Neuronal stem cell (in vitro differentiated cells): ENCODE measurements at regions not wholly inside any gene's neighbourhood (a gene's known extent, or its start where the extent isn't known, plus 50 kb on each side); places are given as distances from the start of the nearest gene placed in this dataset.

ENCODE experiments used
- DNase-seq: peaks from one replicate; pipeline ENCODE4 v3.0.0-alpha.2; 2013; ENCODE audit warnings: low spot score
- H2AFZ ChIP-seq: one replicate; pipeline ENCODE4 v1.6.1; 2013; ENCODE audit warnings: mild to moderate bottlenecking, low read length, inconsistent platforms
- H2AK5ac ChIP-seq: 2 replicates; pipeline ENCODE4 v1.6.1; 2013; ENCODE audit warnings: low read depth, mild to moderate bottlenecking, inconsistent platforms, low read length, moderate library complexity, mixed read lengths
- H2BK120ac ChIP-seq: 2 replicates; pipeline ENCODE4 v1.6.1; 2013; ENCODE audit warnings: low read depth, mild to moderate bottlenecking, inconsistent platforms, low read length, moderate library complexity, mixed read lengths
- H2BK12ac ChIP-seq: one replicate; pipeline ENCODE4 v1.6.1; 2013; ENCODE audit warnings: low read length, inconsistent platforms
- H2BK15ac ChIP-seq: 2 replicates; pipeline ENCODE4 v1.6.1; 2013; ENCODE audit warnings: mild to moderate bottlenecking, low read length, inconsistent platforms, mixed read lengths
- H2BK5ac ChIP-seq: one replicate; pipeline ENCODE4 v1.6.1; 2013; ENCODE audit warnings: inconsistent platforms, mild to moderate bottlenecking, low read length, moderate library complexity
- H3K14ac ChIP-seq: one replicate; pipeline ENCODE4 v1.6.1; 2013; ENCODE audit warnings: low read length, inconsistent platforms
- H3K18ac ChIP-seq: 2 replicates; pipeline ENCODE4 v1.6.1; 2013; ENCODE audit warnings: low read length, inconsistent platforms
- H3K23ac ChIP-seq: 2 replicates; pipeline ENCODE4 v1.6.1; 2013; ENCODE audit warnings: low read depth, mild to moderate bottlenecking, mixed read lengths, low read length, inconsistent platforms; ENCODE audit not compliant: poor library complexity
- H3K27ac ChIP-seq: replicated peaks from 3 replicates; pipeline ENCODE4 v1.5.1; 2013; ENCODE audit warnings: low read length, inconsistent platforms
- H3K27me3 ChIP-seq, 3 experiments: 2 replicates each; pipeline ENCODE4 v1.6.1; 2013; ENCODE audit warnings: low read length in 3 of 3, mild to moderate bottlenecking in 2 of 3, inconsistent platforms in 1 of 3, low read depth in 1 of 3, mixed read lengths in 1 of 3, moderate library complexity in 1 of 3; ENCODE audit not compliant: control insufficient read depth in 3 of 3, insufficient read depth in 3 of 3
- H3K36me3 ChIP-seq, 2 donors: replicated peaks in 1 of 2; 2 replicates each; pipeline ENCODE4 v1.6.1; 2013; ENCODE audit warnings: low read length in 2 of 2; ENCODE audit not compliant: control insufficient read depth in 2 of 2, insufficient read depth in 2 of 2
- H3K4ac ChIP-seq: 2 replicates; pipeline ENCODE4 v1.6.1; 2013; ENCODE audit warnings: inconsistent platforms, mild to moderate bottlenecking, low read length, moderate library complexity
- H3K4me1 ChIP-seq, 2 donors: 1 replicate in 1 of 2; 2 replicates in 1 of 2; pipeline ENCODE4 v1.6.1; 2013; ENCODE audit warnings: low read length in 2 of 2, low read depth in 1 of 2; ENCODE audit not compliant: control insufficient read depth in 2 of 2, insufficient read depth in 1 of 2
- H3K4me2 ChIP-seq: one replicate; pipeline ENCODE4 v1.6.1; 2013; ENCODE audit warnings: mild to moderate bottlenecking, low read length, inconsistent platforms; ENCODE audit not compliant: insufficient read depth, poor library complexity, severe bottlenecking
- H3K4me3 ChIP-seq, 2 donors: 2 replicates each; pipeline ENCODE4 v1.5.1; 2013; ENCODE audit warnings: low read length in 2 of 2, mild to moderate bottlenecking in 2 of 2, inconsistent platforms in 1 of 2, moderate library complexity in 1 of 2
- H3K79me1 ChIP-seq: one replicate; pipeline ENCODE4 v1.6.1; 2013; ENCODE audit warnings: low read depth, mild to moderate bottlenecking, inconsistent platforms, low read length, moderate library complexity
- H3K9ac ChIP-seq: one replicate; pipeline ENCODE4 v1.6.1; 2013; ENCODE audit warnings: mild to moderate bottlenecking, low read depth, low read length, inconsistent platforms; ENCODE audit not compliant: poor library complexity
- H3K9me3 ChIP-seq, 2 donors: replicated peaks in 1 of 2; 2 replicates each; pipeline versions ENCODE3 to v1.6.1; 2013; ENCODE audit warnings: low read length in 2 of 2, mild to moderate bottlenecking in 2 of 2, inconsistent platforms in 1 of 2, low read depth in 1 of 2, mixed read lengths in 1 of 2, moderate library complexity in 1 of 2; ENCODE audit not compliant: control insufficient read depth in 2 of 2, insufficient read depth in 1 of 2
- H4K8ac ChIP-seq: one replicate; pipeline ENCODE4 v1.6.1; 2013; ENCODE audit warnings: low read depth, mild to moderate bottlenecking, inconsistent platforms, low read length, moderate library complexity
- H4K91ac ChIP-seq: one replicate; pipeline ENCODE4 v1.6.1; 2013; ENCODE audit warnings: low read length, low read depth, mild to moderate bottlenecking, inconsistent platforms; ENCODE audit not compliant: poor library complexity
- WGBS, 2 donors: extraction: QIAGEN DNeasy Blood & Tissue Kit; methylation state at CpG; one replicate each; pipeline ENCODE4 v1.1.7; 2013; ENCODE audit warnings: missing lambda C conversion rate in 2 of 2, mixed read lengths in 1 of 2; ENCODE audit not compliant: insufficient read length in 2 of 2, insufficient replicate concordance in 1 of 2; ENCODE audit errors: extremely low coverage in 2 of 2; 5-methylcytosine and 5-hydroxymethylcytosine counted together

DNA sequence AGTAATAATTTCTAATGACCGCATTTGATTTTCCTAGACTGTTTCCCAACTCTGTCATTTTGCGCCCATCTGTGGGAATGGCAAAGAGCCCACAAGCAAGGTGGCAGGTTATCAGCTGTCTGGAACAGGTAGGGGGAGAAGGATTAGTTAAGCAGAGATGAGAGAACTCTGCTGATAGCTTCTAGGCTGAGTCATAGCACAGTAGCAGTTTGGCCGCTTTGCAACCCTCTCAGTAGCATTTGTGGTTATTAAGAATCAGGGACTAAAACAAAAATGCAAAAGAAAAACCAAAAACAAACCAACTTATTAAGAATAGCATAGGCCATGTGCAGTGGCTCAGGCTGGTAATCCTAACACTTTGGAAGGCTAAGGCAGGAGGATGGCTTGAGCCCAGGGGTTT is 602.7 kb upstream of the SORCS1 start:
- no peak overlapping the region for H3K4me3 ChIP-seq
- no peaks in the 10 kb centered on the region for H3K4me1 ChIP-seq
- no peak overlapping the region for H2BK120ac ChIP-seq
- H3K4ac ChIP-seq = no peak overlapping the region
- H2BK12ac ChIP-seq = no peak overlapping the region
- no peak overlapping the region for H2AFZ ChIP-seq
- no peak overlapping the region for H4K8ac ChIP-seq
- no peak overlapping the region for H4K91ac ChIP-seq
- H3K79me1 ChIP-seq = no peaks in the 10 kb centered on the region
- no peak overlapping the region for H3K23ac ChIP-seq
- no peak overlapping the region for H2BK5ac ChIP-seq
- no peak overlapping the region for H2BK15ac ChIP-seq
- no peaks in the 10 kb centered on the region for H3K36me3 ChIP-seq
- H3K4me2 ChIP-seq = no peak overlapping the region
- no peak overlapping the region for H3K9ac ChIP-seq
- no peak overlapping the region for H2AK5ac ChIP-seq
- H3K9me3 ChIP-seq = no peaks in the 10 kb centered on the region
- H3K14ac ChIP-seq = no peak overlapping the region
- no peak overlapping the region for H3K27ac ChIP-seq
- no peaks in the 10 kb centered on the region for H3K27me3 ChIP-seq
- DNase-seq = no peak
- no CpG with 5 or more reads among the region's 3 CpGs for WGBS, 2 donors
- H3K18ac ChIP-seq = no peak overlapping the region

GRCh38 chr10:107754814-107755213 is 590.3 kb upstream of the SORCS1 start:
- WGBS, 2 donors = no CpG with 5 or more reads among the region's 2 CpGs
- no peak overlapping the region for H2BK12ac ChIP-seq
- no peak overlapping the region for H2AFZ ChIP-seq

DNA sequence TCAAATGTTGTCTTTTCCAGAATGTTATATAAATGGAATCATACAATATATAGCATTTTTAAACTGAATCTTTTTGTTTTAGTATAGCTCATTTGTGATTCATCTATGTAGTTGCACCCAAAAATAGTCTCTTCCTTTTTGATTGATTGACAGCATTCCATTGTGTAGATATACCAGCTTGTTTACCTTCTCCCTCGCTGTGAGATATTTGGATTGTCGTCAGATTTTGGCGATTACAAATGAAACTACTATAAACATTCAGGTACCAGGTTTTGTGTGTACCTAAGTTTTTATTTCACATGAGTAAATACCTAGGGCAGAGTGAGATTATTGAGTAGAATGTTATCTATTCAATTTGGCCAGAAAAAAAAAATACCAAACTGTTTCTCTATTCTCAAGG is 584.7 kb upstream of the SORCS1 start:
- H2BK5ac ChIP-seq = no peak overlapping the region
- H2BK15ac ChIP-seq = no peak overlapping the region
- H3K4ac ChIP-seq = no peak overlapping the region
- no peak overlapping the region for H3K4me2 ChIP-seq
- H2BK120ac ChIP-seq = no peak overlapping the region
- H4K8ac ChIP-seq = no peak overlapping the region
- H3K36me3 ChIP-seq = no peaks in the 10 kb centered on the region
- WGBS, 2 donors = no CpG with 5 or more reads among the region's 3 CpGs
- H3K23ac ChIP-seq = no peak overlapping the region
- H3K9me3 ChIP-seq = no peaks in the 10 kb centered on the region
- no peak overlapping the region for H3K27ac ChIP-seq
- no peak overlapping the region for H3K14ac ChIP-seq
- H3K79me1 ChIP-seq = no peaks in the 10 kb centered on the region
- no peak overlapping the region for H2AFZ ChIP-seq
- no peak overlapping the region for H3K4me3 ChIP-seq
- H3K27me3 ChIP-seq = no peaks in the 10 kb centered on the region
- H3K9ac ChIP-seq = no peak overlapping the region
- H3K4me1 ChIP-seq = no peaks in the 10 kb centered on the region
- H2BK12ac ChIP-seq = no peak overlapping the region
- H2AK5ac ChIP-seq = no peak overlapping the region
- no peak overlapping the region for H4K91ac ChIP-seq
- H3K18ac ChIP-seq = no peak overlapping the region
- no peak for DNase-seq

More at GRCh38 chr10:107754814-107755213, 590.3 kb upstream of the SORCS1 start:
- Histone ChIP-seq H2BK5ac (no peak overlapping the region), H3K23ac (no peak overlapping the region), H3K79me1 (no peaks in the 10 kb centered on the region), H2BK15ac (no peak overlapping the region), H3K4me1 (no peaks in the 10 kb centered on the region), H3K27ac (no peak overlapping the region), H4K91ac (no peak overlapping the region), H3K27me3 (no peaks in the 10 kb centered on the region), H3K4me3 (no peak overlapping the region), H3K18ac (no peak overlapping the region), H3K4ac (no peak overlapping the region), H4K8ac (no peak overlapping the region), H3K14ac (no peak overlapping the region), H3K9ac (no peak overlapping the region), H2AK5ac (no peak overlapping the region), H2BK120ac (no peak overlapping the region), H3K4me2 (no peak overlapping the region), H3K9me3 (no peaks in the 10 kb centered on the region), H3K36me3 (no peaks in the 10 kb centered on the region)
- DNase-seq = no peak

DNA sequence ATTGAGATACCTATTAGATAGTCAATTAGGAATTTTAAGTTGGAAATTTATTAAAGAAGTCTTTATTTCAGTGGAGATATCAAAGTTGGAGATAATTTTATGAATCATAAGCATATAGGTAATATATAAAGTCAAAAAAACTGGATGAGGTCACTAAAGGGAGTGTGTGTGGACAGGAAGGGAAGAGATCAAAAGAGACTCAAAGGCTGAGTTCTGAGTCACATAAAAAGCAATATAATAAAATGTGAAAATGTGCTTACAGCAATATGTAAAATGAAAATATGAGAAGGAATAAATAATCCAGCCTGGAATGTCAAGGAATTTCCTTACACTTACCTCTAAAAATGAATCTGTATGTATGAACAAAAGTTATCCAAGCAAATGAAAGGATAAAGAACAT is 583.3 kb upstream of the SORCS1 start:
- DNase-seq = no peak
- no peaks in the 10 kb centered on the region for H3K4me1 ChIP-seq
- H3K4me2 ChIP-seq = no peak overlapping the region
- no peak overlapping the region for H2BK12ac ChIP-seq
- H2BK120ac ChIP-seq = no peak overlapping the region
- no peak overlapping the region for H2AFZ ChIP-seq
- H2AK5ac ChIP-seq = no peak overlapping the region
- H3K36me3 ChIP-seq = no peaks in the 10 kb centered on the region
- no peak overlapping the region for H4K91ac ChIP-seq
- no peak overlapping the region for H3K27ac ChIP-seq
- H2BK5ac ChIP-seq = no peak overlapping the region
- H3K27me3 ChIP-seq = no peaks in the 10 kb centered on the region
- no peak overlapping the region for H3K4me3 ChIP-seq
- H3K9ac ChIP-seq = no peak overlapping the region
- no peaks in the 10 kb centered on the region for H3K79me1 ChIP-seq
- H3K14ac ChIP-seq = no peak overlapping the region
- H3K9me3 ChIP-seq = no peaks in the 10 kb centered on the region
- H3K23ac ChIP-seq = no peak overlapping the region
- H3K4ac ChIP-seq = no peak overlapping the region
- H3K18ac ChIP-seq = no peak overlapping the region
- H2BK15ac ChIP-seq = no peak overlapping the region
- no peak overlapping the region for H4K8ac ChIP-seq
